ENCODE measurements at regions not wholly inside any gene's neighbourhood (a gene's known extent, or its start where the extent isn't known, plus 50 kb on each side); places are given as distances from the start of the nearest gene placed in this dataset.

GRCh38 chr3:22977650-22978289, 225.4 kb upstream of the UBE2E2 start:
- H3K4me1 ChIP-seq (ENCODE audit: insufficient read depth, low read length) = peaks cover 6% of the 10 kb centered on the region; the same call in 1 of the 2 replicates
- WGBS = 96% methylated on average over 3 of the region's 3 CpGs
- no peak overlapping the region for H3K27ac ChIP-seq (ENCODE audit: low read depth, low read length)
- no peaks in the 10 kb centered on the region for H3K36me3 ChIP-seq (ENCODE audit: insufficient read depth, low read length)
- H3K4me3 ChIP-seq (ENCODE audit: low read length) = no peak overlapping the region
- H3K27me3 ChIP-seq (ENCODE audit: insufficient read depth, low read length) = no peaks in the 10 kb centered on the region
- H3K9ac ChIP-seq (ENCODE audit: low read depth, low read length) = no peak overlapping the region
- H3K9me3 ChIP-seq (ENCODE audit: insufficient read depth, low read depth, low read length) = no peaks in the 10 kb centered on the region

- peaks cover 6% of the 10 kb centered on the region; the same call in 1 of the 2 replicates for H3K4me1 ChIP-seq (ENCODE audit: insufficient read depth, low read length)
- no peaks in the 10 kb centered on the region for H3K9me3 ChIP-seq (ENCODE audit: insufficient read depth, low read depth, low read length)
- H3K36me3 ChIP-seq (ENCODE audit: insufficient read depth, low read length) = no peaks in the 10 kb centered on the region
- no peak overlapping the region for H3K4me3 ChIP-seq (ENCODE audit: low read length)
- 94% methylated on average over 4 of the region's 4 CpGs for WGBS
- H3K9ac ChIP-seq (ENCODE audit: low read depth, low read length) = no peak overlapping the region
- no peak overlapping the region for H3K27ac ChIP-seq (ENCODE audit: low read depth, low read length)
- no peaks in the 10 kb centered on the region for H3K27me3 ChIP-seq (ENCODE audit: insufficient read depth, low read length)
Observed at GRCh38 chr3:22979581-22979980, 223.5 kb upstream of the UBE2E2 start.

GRCh38 chr3:22980346-22980745, 222.8 kb upstream of the UBE2E2 start:
- H3K4me3 ChIP-seq (ENCODE audit: low read length) = no peak overlapping the region
- WGBS = 90% methylated on average over 7 of the region's 7 CpGs
- H3K9ac ChIP-seq (ENCODE audit: low read depth, low read length) = no peak overlapping the region
- H3K36me3 ChIP-seq (ENCODE audit: insufficient read depth, low read length) = no peaks in the 10 kb centered on the region
- H3K9me3 ChIP-seq (ENCODE audit: insufficient read depth, low read depth, low read length) = no peaks in the 10 kb centered on the region
- no peak overlapping the region for H3K27ac ChIP-seq (ENCODE audit: low read depth, low read length)
- peaks cover 6% of the 10 kb centered on the region; the same call in 1 of the 2 replicates for H3K4me1 ChIP-seq (ENCODE audit: insufficient read depth, low read length)
- H3K27me3 ChIP-seq (ENCODE audit: insufficient read depth, low read length) = no peaks in the 10 kb centered on the region

- Histone ChIP-seq H3K27me3 (ENCODE audit: insufficient read depth, low read length) (no peaks in the 10 kb centered on the region), H3K9me3 (ENCODE audit: insufficient read depth, low read depth, low read length) (no peaks in the 10 kb centered on the region), H3K9ac (ENCODE audit: low read depth, low read length) (no peak overlapping the region), H3K4me3 (ENCODE audit: low read length) (no peak overlapping the region), H3K4me1 (ENCODE audit: insufficient read depth, low read length) (peaks cover 6% of the 10 kb centered on the region; the same call in 1 of the 2 replicates), H3K27ac (ENCODE audit: low read depth, low read length) (no peak overlapping the region), H3K36me3 (ENCODE audit: insufficient read depth, low read length) (no peaks in the 10 kb centered on the region)
- WGBS = 91% methylated on average over 3 of the region's 3 CpGs
Observed at GRCh38 chr3:22981166-22981565, 222.0 kb upstream of the UBE2E2 start.

GRCh38 chr3:22981861-22982260, 221.3 kb upstream of the UBE2E2 start:
- no peaks in the 10 kb centered on the region for H3K36me3 ChIP-seq (ENCODE audit: insufficient read depth, low read length)
- no peak overlapping the region for H3K9ac ChIP-seq (ENCODE audit: low read depth, low read length)
- H3K27me3 ChIP-seq (ENCODE audit: insufficient read depth, low read length) = no peaks in the 10 kb centered on the region
- no peaks in the 10 kb centered on the region for H3K9me3 ChIP-seq (ENCODE audit: insufficient read depth, low read depth, low read length)
- WGBS = 50% methylated on average over 2 of the region's 2 CpGs
- no peak overlapping the region for H3K4me3 ChIP-seq (ENCODE audit: low read length)
- H3K4me1 ChIP-seq (ENCODE audit: insufficient read depth, low read length) = peaks cover 6% of the 10 kb centered on the region; the same call in 1 of the 2 replicates
- H3K27ac ChIP-seq (ENCODE audit: low read depth, low read length) = no peak overlapping the region

GRCh38 chr3:22982981-22983587, 220.0 kb upstream of the UBE2E2 start:
- Histone ChIP-seq H3K4me3 (ENCODE audit: low read length) (no peak overlapping the region), H3K4me1 (ENCODE audit: insufficient read depth, low read length) (peaks cover 6% of the 10 kb centered on the region; the same call in 1 of the 2 replicates), H3K36me3 (ENCODE audit: insufficient read depth, low read length) (no peaks in the 10 kb centered on the region), H3K27ac (ENCODE audit: low read depth, low read length) (no peak overlapping the region), H3K9me3 (ENCODE audit: insufficient read depth, low read depth, low read length) (no peaks in the 10 kb centered on the region), H3K9ac (ENCODE audit: low read depth, low read length) (no peak overlapping the region), H3K27me3 (ENCODE audit: insufficient read depth, low read length) (no peaks in the 10 kb centered on the region)
- 93% methylated on average over 7 of the region's 7 CpGs for WGBS

GRCh38 chr3:22986958-22987357, 216.2 kb upstream of the UBE2E2 start:
- H3K9me3 ChIP-seq (ENCODE audit: insufficient read depth, low read depth, low read length) = no peaks in the 10 kb centered on the region
- H3K27ac ChIP-seq (ENCODE audit: low read depth, low read length) = no peak overlapping the region
- H3K9ac ChIP-seq (ENCODE audit: low read depth, low read length) = no peak overlapping the region
- no peaks in the 10 kb centered on the region for H3K36me3 ChIP-seq (ENCODE audit: insufficient read depth, low read length)
- no peaks in the 10 kb centered on the region for H3K27me3 ChIP-seq (ENCODE audit: insufficient read depth, low read length)
- H3K4me1 ChIP-seq (ENCODE audit: insufficient read depth, low read length) = peaks cover 4% of the 10 kb centered on the region; the same call in 1 of the 2 replicates
- no peak overlapping the region for H3K4me3 ChIP-seq (ENCODE audit: low read length)

- Histone ChIP-seq H3K4me3 (ENCODE audit: low read length) (no peak overlapping the region), H3K27me3 (ENCODE audit: insufficient read depth, low read length) (no peaks in the 10 kb centered on the region), H3K4me1 (ENCODE audit: insufficient read depth, low read length) (peaks cover 7% of the 10 kb centered on the region; the same call in 1 of the 2 replicates), H3K9me3 (ENCODE audit: insufficient read depth, low read depth, low read length) (no peaks in the 10 kb centered on the region), H3K27ac (ENCODE audit: low read depth, low read length) (no peak overlapping the region), H3K9ac (ENCODE audit: low read depth, low read length) (no peak overlapping the region), H3K36me3 (ENCODE audit: insufficient read depth, low read length) (no peaks in the 10 kb centered on the region)
Observed at GRCh38 chr3:22988566-22988965, 214.6 kb upstream of the UBE2E2 start.

- Histone ChIP-seq H3K9ac (ENCODE audit: low read depth, low read length) (no peak overlapping the region), H3K36me3 (ENCODE audit: insufficient read depth, low read length) (no peaks in the 10 kb centered on the region), H3K4me3 (ENCODE audit: low read length) (no peak overlapping the region), H3K27ac (ENCODE audit: low read depth, low read length) (no peak overlapping the region), H3K4me1 (ENCODE audit: insufficient read depth, low read length) (peaks cover 7% of the 10 kb centered on the region; the same call in 1 of the 2 replicates), H3K9me3 (ENCODE audit: insufficient read depth, low read depth, low read length) (no peaks in the 10 kb centered on the region), H3K27me3 (ENCODE audit: insufficient read depth, low read length) (no peaks in the 10 kb centered on the region)
- 96% methylated on average over 17 of the region's 17 CpGs for WGBS
Observed at GRCh38 chr3:22989716-22990115, 213.4 kb upstream of the UBE2E2 start.

GRCh38 chr3:22990291-22991200, 212.6 kb upstream of the UBE2E2 start:
- H3K27me3 ChIP-seq (ENCODE audit: insufficient read depth, low read length) = no peaks in the 10 kb centered on the region
- H3K27ac ChIP-seq (ENCODE audit: low read depth, low read length) = no peak overlapping the region
- no peak overlapping the region for H3K4me3 ChIP-seq (ENCODE audit: low read length)
- no peak overlapping the region for H3K9ac ChIP-seq (ENCODE audit: low read depth, low read length)
- H3K4me1 ChIP-seq (ENCODE audit: insufficient read depth, low read length) = peaks cover 7% of the 10 kb centered on the region; the same call in 1 of the 2 replicates
- no peaks in the 10 kb centered on the region for H3K36me3 ChIP-seq (ENCODE audit: insufficient read depth, low read length)
- WGBS = 97% methylated on average over 44 of the region's 44 CpGs
- no peaks in the 10 kb centered on the region for H3K9me3 ChIP-seq (ENCODE audit: insufficient read depth, low read depth, low read length)

- Histone ChIP-seq H3K4me3 (ENCODE audit: low read length) (no peak overlapping the region), H3K27ac (ENCODE audit: low read depth, low read length) (no peak overlapping the region), H3K36me3 (ENCODE audit: insufficient read depth, low read length) (no peaks in the 10 kb centered on the region), H3K9me3 (ENCODE audit: insufficient read depth, low read depth, low read length) (no peaks in the 10 kb centered on the region), H3K4me1 (ENCODE audit: insufficient read depth, low read length) (peaks cover 7% of the 10 kb centered on the region; the same call in 1 of the 2 replicates), H3K27me3 (ENCODE audit: insufficient read depth, low read length) (no peaks in the 10 kb centered on the region), H3K9ac (ENCODE audit: low read depth, low read length) (no peak overlapping the region)
- WGBS = no CpG with 5 or more reads among the region's 2 CpGs
Observed at GRCh38 chr3:22994781-22995180, 208.3 kb upstream of the UBE2E2 start.
